ENCODE measurements at regions not wholly inside any gene's neighbourhood (a gene's known extent, or its start where the extent isn't known, plus 50 kb on each side); places are given as distances from the start of the nearest gene placed in this dataset.

DNA sequence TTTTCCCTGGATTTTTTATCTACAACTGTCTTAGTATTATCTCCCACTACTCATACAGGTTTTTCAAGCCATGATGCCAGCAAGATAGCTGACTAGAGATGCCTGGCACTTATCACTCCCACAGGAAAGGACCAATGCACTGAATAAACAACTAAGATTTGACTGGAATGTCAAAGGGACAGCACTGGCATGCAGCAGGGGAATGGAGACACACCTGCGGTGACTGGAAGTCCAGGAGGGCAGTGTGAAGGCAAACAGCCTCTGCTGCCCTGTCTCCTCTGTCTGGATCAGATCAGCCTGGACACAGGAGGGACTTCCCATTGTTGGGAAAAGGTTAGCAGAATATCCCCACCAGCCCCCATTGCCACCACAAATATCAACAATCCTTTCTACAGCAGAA, 85.1 kb downstream of the TMEM237 start:
- no peaks in the 10 kb centered on the region for H3K79me2 ChIP-seq (ENCODE audit: control insufficient read depth, insufficient read depth, low read length)
- H3K4me1 ChIP-seq (ENCODE audit: control insufficient read depth, extremely low read depth, insufficient read depth, low read length): no peaks in the 10 kb centered on the region
- TF ChIP-seq, protein P1, sequence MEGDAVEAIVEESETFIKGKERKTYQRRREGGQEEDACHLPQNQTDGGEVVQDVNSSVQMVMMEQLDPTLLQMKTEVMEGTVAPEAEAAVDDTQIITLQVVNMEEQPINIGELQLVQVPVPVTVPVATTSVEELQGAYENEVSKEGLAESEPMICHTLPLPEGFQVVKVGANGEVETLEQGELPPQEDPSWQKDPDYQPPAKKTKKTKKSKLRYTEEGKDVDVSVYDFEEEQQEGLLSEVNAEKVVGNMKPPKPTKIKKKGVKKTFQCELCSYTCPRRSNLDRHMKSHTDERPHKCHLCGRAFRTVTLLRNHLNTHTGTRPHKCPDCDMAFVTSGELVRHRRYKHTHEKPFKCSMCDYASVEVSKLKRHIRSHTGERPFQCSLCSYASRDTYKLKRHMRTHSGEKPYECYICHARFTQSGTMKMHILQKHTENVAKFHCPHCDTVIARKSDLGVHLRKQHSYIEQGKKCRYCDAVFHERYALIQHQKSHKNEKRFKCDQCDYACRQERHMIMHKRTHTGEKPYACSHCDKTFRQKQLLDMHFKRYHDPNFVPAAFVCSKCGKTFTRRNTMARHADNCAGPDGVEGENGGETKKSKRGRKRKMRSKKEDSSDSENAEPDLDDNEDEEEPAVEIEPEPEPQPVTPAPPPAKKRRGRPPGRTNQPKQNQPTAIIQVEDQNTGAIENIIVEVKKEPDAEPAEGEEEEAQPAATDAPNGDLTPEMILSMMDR (conservative IDR thresholded peaks at IDR 0.05 in 1 of 2, IDR thresholded peaks at IDR 0.05 in 1 of 2; ENCODE audit: low read depth in 1 of 2, low read length in 2 of 2): no peak
- TF ChIP-seq EZH2 (IDR thresholded peaks at IDR 0.05; ENCODE audit: low read length, missing control alignments): no peak
- H3K9me3 ChIP-seq (ENCODE audit: control insufficient read depth, insufficient read depth, low read depth, low read length): no peaks in the 10 kb centered on the region
- H2AFZ ChIP-seq (ENCODE audit: low read length): no peak overlapping the region
- no peak overlapping the region for H3K4me2 ChIP-seq (ENCODE audit: extremely low read depth, insufficient read depth, low read length)
- H3K9ac ChIP-seq (ENCODE audit: insufficient read depth, low read length): no peak overlapping the region
- H4K20me1 ChIP-seq (ENCODE audit: control insufficient read depth, extremely low read depth, insufficient read depth, low read length): no peaks in the 10 kb centered on the region
- no peaks in the 10 kb centered on the region for H3K27me3 ChIP-seq (ENCODE audit: control insufficient read depth, insufficient read depth, low read length)
- H3K4me3 ChIP-seq (replicated peaks in 1 of 4; ENCODE audit: control extremely low read depth in 1 of 4, insufficient read depth in 1 of 4, low read depth in 3 of 4, low read length in 4 of 4): no peak overlapping the region
- no peak overlapping the region for H3K27ac ChIP-seq (ENCODE audit: insufficient read depth, low read length)
- DNase-seq (ENCODE audit: low read depth in 2 of 2): no peak
- H3K36me3 ChIP-seq (ENCODE audit: control insufficient read depth, insufficient read depth, low read length): no peaks in the 10 kb centered on the region

DNA sequence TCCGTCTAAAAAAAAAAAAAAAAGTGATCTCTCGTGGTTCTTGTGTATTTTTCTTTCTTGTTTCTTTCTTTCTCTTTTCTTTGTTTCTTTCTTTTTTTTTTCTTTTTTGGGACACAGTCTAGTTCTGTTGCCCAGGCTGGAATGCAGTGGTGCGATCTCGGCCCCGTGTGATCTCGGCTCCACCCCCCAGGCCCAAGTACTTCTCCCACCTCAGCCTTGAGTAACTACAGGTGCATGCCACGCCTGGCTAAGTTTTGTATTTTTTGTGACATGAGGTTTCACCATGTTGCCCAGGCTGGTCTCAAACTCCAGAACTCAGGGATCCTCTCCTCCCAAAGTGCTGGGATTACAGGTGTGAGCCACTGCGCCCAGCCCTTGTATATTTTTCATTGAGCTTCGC, 91.4 kb downstream of the TMEM237 start:
- no peak overlapping the region for H3K9ac ChIP-seq (ENCODE audit: insufficient read depth, low read length)
- H3K36me3 ChIP-seq (ENCODE audit: control insufficient read depth, insufficient read depth, low read length): no peaks in the 10 kb centered on the region
- H3K9me3 ChIP-seq (ENCODE audit: control insufficient read depth, insufficient read depth, low read depth, low read length): no peaks in the 10 kb centered on the region
- no peaks in the 10 kb centered on the region for H3K27me3 ChIP-seq (ENCODE audit: control insufficient read depth, insufficient read depth, low read length)
- H3K4me2 ChIP-seq (ENCODE audit: extremely low read depth, insufficient read depth, low read length): no peak overlapping the region
- no peak overlapping the region for H3K4me3 ChIP-seq (replicated peaks in 1 of 4; ENCODE audit: control extremely low read depth in 1 of 4, insufficient read depth in 1 of 4, low read depth in 3 of 4, low read length in 4 of 4)
- no peaks in the 10 kb centered on the region for H4K20me1 ChIP-seq (ENCODE audit: control insufficient read depth, extremely low read depth, insufficient read depth, low read length)
- no peak overlapping the region for H3K27ac ChIP-seq (ENCODE audit: insufficient read depth, low read length)
- peaks cover under 1% of the 10 kb centered on the region for H3K4me1 ChIP-seq (ENCODE audit: control insufficient read depth, extremely low read depth, insufficient read depth, low read length)
- H2AFZ ChIP-seq (ENCODE audit: low read length): no peak overlapping the region
- no peak for DNase-seq (ENCODE audit: low read depth in 2 of 2)
- TF ChIP-seq, protein P1 (conservative IDR thresholded peaks at IDR 0.05 in 1 of 2, IDR thresholded peaks at IDR 0.05 in 1 of 2; ENCODE audit: low read depth in 1 of 2, low read length in 2 of 2): no peak
- no peak for TF ChIP-seq EZH2 (IDR thresholded peaks at IDR 0.05; ENCODE audit: low read length, missing control alignments)
- H3K79me2 ChIP-seq (ENCODE audit: control insufficient read depth, insufficient read depth, low read length): no peaks in the 10 kb centered on the region

DNA sequence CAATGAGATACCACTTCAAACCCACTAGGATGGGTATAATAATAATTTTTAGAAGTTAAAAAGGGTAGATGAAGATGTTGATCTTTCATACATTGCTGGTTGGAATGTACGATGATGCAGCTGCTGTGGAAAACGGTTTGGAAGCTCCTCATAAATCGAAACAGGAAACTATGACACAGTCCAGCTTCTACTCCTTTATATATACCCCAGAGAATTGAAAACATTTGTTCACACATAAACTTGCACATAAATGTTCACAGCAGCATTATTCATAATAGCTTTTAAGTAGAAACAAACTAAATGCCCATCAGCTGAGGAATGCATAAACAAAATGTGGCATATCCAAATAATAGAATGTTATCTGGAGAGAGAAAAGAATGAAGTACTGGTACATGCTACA, 95.0 kb downstream of the STRADB start:
- no peak overlapping the region for H3K27ac ChIP-seq (ENCODE audit: insufficient read depth, low read length)
- no peaks in the 10 kb centered on the region for H3K27me3 ChIP-seq (ENCODE audit: control insufficient read depth, insufficient read depth, low read length)
- H3K4me2 ChIP-seq (ENCODE audit: extremely low read depth, insufficient read depth, low read length): peak overlapping the region; percentile 64
- no peaks in the 10 kb centered on the region for H3K36me3 ChIP-seq (ENCODE audit: control insufficient read depth, insufficient read depth, low read length)
- no peak overlapping the region for H2AFZ ChIP-seq (ENCODE audit: low read length)
- DNase-seq (ENCODE audit: low read depth in 2 of 2): peak in 1 of 2 donors; percentile 22
- no peaks in the 10 kb centered on the region for H4K20me1 ChIP-seq (ENCODE audit: control insufficient read depth, extremely low read depth, insufficient read depth, low read length)
- no peak overlapping the region for H3K4me3 ChIP-seq (replicated peaks in 1 of 4; ENCODE audit: control extremely low read depth in 1 of 4, insufficient read depth in 1 of 4, low read depth in 3 of 4, low read length in 4 of 4)
- TF ChIP-seq, protein P1 (conservative IDR thresholded peaks at IDR 0.05 in 1 of 2, IDR thresholded peaks at IDR 0.05 in 1 of 2; ENCODE audit: low read depth in 1 of 2, low read length in 2 of 2): no peak
- no peak for TF ChIP-seq EZH2 (IDR thresholded peaks at IDR 0.05; ENCODE audit: low read length, missing control alignments)
- no peaks in the 10 kb centered on the region for H3K9me3 ChIP-seq (ENCODE audit: control insufficient read depth, insufficient read depth, low read depth, low read length)
- peaks cover 3% of the 10 kb centered on the region for H3K4me1 ChIP-seq (ENCODE audit: control insufficient read depth, extremely low read depth, insufficient read depth, low read length)
- H3K9ac ChIP-seq (ENCODE audit: insufficient read depth, low read length): no peak overlapping the region
- no peaks in the 10 kb centered on the region for H3K79me2 ChIP-seq (ENCODE audit: control insufficient read depth, insufficient read depth, low read length)
